Motor neuron (in vitro differentiated cells): ENCODE measurements at regions not wholly inside any gene's neighbourhood (a gene's known extent, or its start where the extent isn't known, plus 50 kb on each side); places are given as distances from the start of the nearest gene placed in this dataset.

Experiments
- ATAC-seq, 8 experiments: fragments of 200-7000 bp; cut with Tn5 transposase; replicated peaks in 6 of 8; 2 replicates each; pipeline ENCODE4 v1.8.0; 2021; ENCODE audit warnings: mild to moderate bottlenecking in 8 of 8, moderate library complexity in 8 of 8
- H3K27ac ChIP-seq, 2 donors: fragments of 250-450 bp; sonication (Bioruptor Pico); 2 replicates each; pipeline ENCODE4 v1.9.0; 2021; ENCODE audit warnings: antibody characterized with exemption in 2 of 2, mild to moderate bottlenecking in 2 of 2, moderate library complexity in 1 of 2
- H3K4me1 ChIP-seq, 2 donors: fragments of 250-450 bp; sonication (Bioruptor Pico); replicated peaks in 1 of 2; 2 replicates each; pipeline ENCODE4 v1.6.1; 2021; ENCODE audit warnings: antibody characterized with exemption in 2 of 2, mild to moderate bottlenecking in 2 of 2, moderate library complexity in 1 of 2
- H3K4me3 ChIP-seq, 5 donors: fragments of 250-450 bp; sonication (Bioruptor Pico); 2 replicates each; pipeline ENCODE4 v1.9.0; 2021; ENCODE audit warnings: antibody characterized with exemption in 5 of 5, mild to moderate bottlenecking in 5 of 5, moderate library complexity in 4 of 5
- WGBS, 10 experiments: fragments of 450-650 bp; shearing (Covaris generic); methylation state at CpG; one replicate each; pipeline ENCODE4 v1.0.0; 2022; 5-methylcytosine and 5-hydroxymethylcytosine counted together
- in situ Hi-C, 9 experiments: fragments of 400-800 bp; cut with MboI; loops; one replicate each; pipeline ENCODE4 v1.15.0; 2021; ENCODE audit warnings: low sequenced_read_pairs in 9 of 9, low pct_unique_long_range_greater_than_20kb in 2 of 9; ENCODE audit not compliant: unreplicated experiment in 9 of 9

- WGBS, 10 experiments = 55% methylated on average over 4 of the region's 4 CpGs; no CpG with 5 or more reads in 9 of the 10 experiments
- in situ Hi-C loops = no loop called here
- no peak for ATAC-seq
- Histone ChIP-seq H3K4me1 (no peaks in the 10 kb centered on the region), H3K27ac (no peak overlapping the region), H3K4me3 (no peak overlapping the region)
These were observed 1596.9 kb downstream of the RPA4 start for GRCh38 chrX:98480606-98481005.

- in situ Hi-C loops = no loop called here
- Histone ChIP-seq H3K27ac (no peak overlapping the region), H3K4me3 (no peak overlapping the region), H3K4me1 (no peaks in the 10 kb centered on the region)
- 0 to 100% (median 57%) methylated on average over 1 to 3 of the region's 3 CpGs; no CpG with 5 or more reads in 3 of the 10 experiments for WGBS, 10 experiments
- no peak for ATAC-seq
These were observed 1597.9 kb downstream of the RPA4 start for GRCh38 chrX:98481636-98482035.

- Histone ChIP-seq H3K4me3 (no peak overlapping the region), H3K27ac (no peak overlapping the region), H3K4me1 (no peaks in the 10 kb centered on the region)
- whole genome bisulfite sequencing, 10 experiments = 0 to 20% methylated on average over 1 of the region's 1 CpG; no CpG with 5 or more reads in 8 of the 10 experiments
- in situ Hi-C loops = no loop called here
- ATAC-seq = no peak
These were observed 1607.0 kb downstream of the RPA4 start for GRCh38 chrX:98490670-98491069.

GRCh38 chrX:98501426-98501825, 1617.7 kb downstream of the RPA4 start:
- in situ Hi-C loops = no loop called here
- Histone ChIP-seq H3K4me1 (peaks cover 0 to 7% of the 10 kb centered on the region in 2 donors), H3K27ac (no peak overlapping the region), H3K4me3 (no peak overlapping the region)
- WGBS, 10 experiments = 0 to 43% (median 10%) methylated on average over 1 to 2 of the region's 2 CpGs; no CpG with 5 or more reads in 3 of the 10 experiments
- ATAC-seq = no peak

- no peak for ATAC-seq
- Histone ChIP-seq H3K4me3 (no peak overlapping the region), H3K27ac (no peak overlapping the region), H3K4me1 (peaks cover 0 to under 1% of the 10 kb centered on the region in 2 donors)
- in situ Hi-C loops = no loop called here
- WGBS, 10 experiments = 0 to 100% (median 38%) methylated on average over 1 of the region's 1 CpG; no CpG with 5 or more reads in 3 of the 10 experiments
These were observed 1623.2 kb downstream of the RPA4 start for GRCh38 chrX:98506907-98507306.

GRCh38 chrX:98514032-98514431, 1630.3 kb downstream of the RPA4 start:
- peak in 5 of 8 experiments; percentile 47 to 93 (median 88) for ATAC-seq
- Histone ChIP-seq H3K4me1 (peaks cover 0 to 16% of the 10 kb centered on the region in 2 donors), H3K27ac (no peak overlapping the region), H3K4me3 (no peak overlapping the region)
- in situ Hi-C loops = no loop called here

GRCh38 chrX:98516120-98516519, 1632.4 kb downstream of the RPA4 start:
- no peak overlapping the region for H3K27ac ChIP-seq
- H3K4me1 ChIP-seq = peaks cover 0 to 16% of the 10 kb centered on the region in 2 donors
- no peak overlapping the region for H3K4me3 ChIP-seq
- no peak for ATAC-seq
- WGBS, 10 experiments = 0 to 100% (median 50%) methylated on average over 1 of the region's 1 CpG; no CpG with 5 or more reads in 4 of the 10 experiments
- in situ Hi-C loops = no loop called here

GRCh38 chrX:98523026-98523425, 1639.3 kb downstream of the RPA4 start:
- Histone ChIP-seq H3K4me3 (no peak overlapping the region), H3K27ac (no peak overlapping the region), H3K4me1 (no peaks in the 10 kb centered on the region)
- WGBS, 10 experiments = 40 to 50% methylated on average over 1 of the region's 3 CpGs; no CpG with 5 or more reads in 8 of the 10 experiments
- no peak for ATAC-seq
- in situ Hi-C loops = no loop called here

- no peaks in the 10 kb centered on the region for H3K4me1 ChIP-seq
- H3K4me3 ChIP-seq = no peak overlapping the region
- in situ Hi-C loops = no loop called here
- ATAC-seq = no peak
- no peak overlapping the region for H3K27ac ChIP-seq
- 0 to 100% (median 47%) methylated on average over 1 to 3 of the region's 3 CpGs; no CpG with 5 or more reads in 3 of the 10 experiments for WGBS, 10 experiments
These were observed 1639.8 kb downstream of the RPA4 start for GRCh38 chrX:98523521-98523920.

- H3K4me3 ChIP-seq = no peak overlapping the region
- H3K27ac ChIP-seq = no peak overlapping the region
- WGBS, 10 experiments = 0 to 19% (median 8%) methylated on average over 1 to 2 of the region's 2 CpGs; no CpG with 5 or more reads in 3 of the 10 experiments
- peak in 1 of 8 experiments; percentile 52 for ATAC-seq
- in situ Hi-C loops = no loop called here
- H3K4me1 ChIP-seq = no peaks in the 10 kb centered on the region
These were observed 1664.8 kb downstream of the RPA4 start for GRCh38 chrX:98548519-98548918.

- ATAC-seq = no peak
- 0 to 100% (median 22%) methylated on average over 1 to 2 of the region's 2 CpGs; no CpG with 5 or more reads in 2 of the 10 experiments for WGBS, 10 experiments
- H3K27ac ChIP-seq = no peak overlapping the region
- no peaks in the 10 kb centered on the region for H3K4me1 ChIP-seq
- no peak overlapping the region for H3K4me3 ChIP-seq
- in situ Hi-C loops = no loop called here
These were observed 1685.1 kb downstream of the RPA4 start for GRCh38 chrX:98568795-98569194.

GRCh38 chrX:98605941-98606340, 1722.2 kb downstream of the RPA4 start:
- no peak for ATAC-seq
- Histone ChIP-seq H3K4me3 (no peak overlapping the region), H3K4me1 (no peaks in the 10 kb centered on the region), H3K27ac (no peak overlapping the region)
- WGBS, 10 experiments = 20 to 30% methylated on average over 1 of the region's 1 CpG; no CpG with 5 or more reads in 8 of the 10 experiments
- in situ Hi-C loops = no loop called here

GRCh38 chrX:98607739-98608138, 1724.0 kb downstream of the RPA4 start:
- no peaks in the 10 kb centered on the region for H3K4me1 ChIP-seq

GRCh38 chrX:98627645-98628044, 1743.9 kb downstream of the RPA4 start:
- no peaks in the 10 kb centered on the region for H3K4me1 ChIP-seq
- H3K27ac ChIP-seq = no peak overlapping the region
- no peak overlapping the region for H3K4me3 ChIP-seq
- ATAC-seq = no peak
- in situ Hi-C loops = no loop called here

More at GRCh38 chrX:98607739-98608138, 1724.0 kb downstream of the RPA4 start:
- ATAC-seq = no peak
- no peak overlapping the region for H3K27ac ChIP-seq
- H3K4me3 ChIP-seq = no peak overlapping the region
- in situ Hi-C loops = no loop called here
- WGBS, 10 experiments = 20 to 90% (median 69%) methylated on average over 1 to 2 of the region's 2 CpGs; no CpG with 5 or more reads in 7 of the 10 experiments
